ENCODE measurements at regions not wholly inside any gene's neighbourhood (a gene's known extent, or its start where the extent isn't known, plus 50 kb on each side); places are given as distances from the start of the nearest gene placed in this dataset.

DNA sequence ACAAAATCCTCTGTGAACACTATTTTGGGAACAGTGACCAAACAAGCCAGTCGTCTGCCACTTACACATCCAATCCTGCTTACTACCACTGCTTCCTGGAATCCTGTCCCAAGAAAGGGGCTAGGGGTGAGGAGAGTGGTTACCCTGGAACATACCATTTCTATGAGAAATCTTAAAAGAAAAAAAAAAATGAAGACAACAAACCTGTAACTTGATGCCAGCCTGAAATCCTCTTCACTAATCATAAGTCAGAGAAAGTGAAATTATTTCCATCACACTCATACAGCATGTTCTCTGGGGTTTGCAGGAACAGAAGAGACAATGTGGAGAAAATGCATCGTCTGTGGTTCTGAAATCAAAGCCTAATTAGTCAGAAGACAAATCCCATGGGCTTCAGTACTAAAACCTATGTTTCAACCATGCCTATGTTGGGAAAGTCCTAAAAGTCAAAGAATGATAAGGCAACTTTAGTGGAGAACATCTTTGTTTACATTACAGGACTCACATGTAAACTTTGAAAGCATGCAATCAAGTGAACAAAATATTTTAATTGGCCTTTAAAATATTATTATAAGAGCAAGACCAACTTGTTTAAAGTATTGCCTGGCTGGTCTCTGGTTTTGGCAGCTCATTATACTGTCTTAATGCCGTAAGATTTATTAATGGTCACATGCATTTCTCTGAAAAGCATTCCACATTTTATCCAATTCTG, 220.7 kb downstream of the LTN1 start:
- DNase-seq (ENCODE audit: low spot score), result no peak
- TF ChIP-seq, protein P1, sequence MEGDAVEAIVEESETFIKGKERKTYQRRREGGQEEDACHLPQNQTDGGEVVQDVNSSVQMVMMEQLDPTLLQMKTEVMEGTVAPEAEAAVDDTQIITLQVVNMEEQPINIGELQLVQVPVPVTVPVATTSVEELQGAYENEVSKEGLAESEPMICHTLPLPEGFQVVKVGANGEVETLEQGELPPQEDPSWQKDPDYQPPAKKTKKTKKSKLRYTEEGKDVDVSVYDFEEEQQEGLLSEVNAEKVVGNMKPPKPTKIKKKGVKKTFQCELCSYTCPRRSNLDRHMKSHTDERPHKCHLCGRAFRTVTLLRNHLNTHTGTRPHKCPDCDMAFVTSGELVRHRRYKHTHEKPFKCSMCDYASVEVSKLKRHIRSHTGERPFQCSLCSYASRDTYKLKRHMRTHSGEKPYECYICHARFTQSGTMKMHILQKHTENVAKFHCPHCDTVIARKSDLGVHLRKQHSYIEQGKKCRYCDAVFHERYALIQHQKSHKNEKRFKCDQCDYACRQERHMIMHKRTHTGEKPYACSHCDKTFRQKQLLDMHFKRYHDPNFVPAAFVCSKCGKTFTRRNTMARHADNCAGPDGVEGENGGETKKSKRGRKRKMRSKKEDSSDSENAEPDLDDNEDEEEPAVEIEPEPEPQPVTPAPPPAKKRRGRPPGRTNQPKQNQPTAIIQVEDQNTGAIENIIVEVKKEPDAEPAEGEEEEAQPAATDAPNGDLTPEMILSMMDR (conservative IDR thresholded peaks at IDR 0.05; ENCODE audit: low read depth), result no peak
- POLR2A ChIA-PET (ENCODE audit: low non-redundant PET), result no interaction called here
- CTCF ChIA-PET, result interaction anchor here (0.7 kb wide), 1 partner anchor 10 kb away, joined by 3 read pairs; no protein-coding TSS in a partner anchor
- H3K27ac ChIP-seq, result no peak overlapping the region

DNA sequence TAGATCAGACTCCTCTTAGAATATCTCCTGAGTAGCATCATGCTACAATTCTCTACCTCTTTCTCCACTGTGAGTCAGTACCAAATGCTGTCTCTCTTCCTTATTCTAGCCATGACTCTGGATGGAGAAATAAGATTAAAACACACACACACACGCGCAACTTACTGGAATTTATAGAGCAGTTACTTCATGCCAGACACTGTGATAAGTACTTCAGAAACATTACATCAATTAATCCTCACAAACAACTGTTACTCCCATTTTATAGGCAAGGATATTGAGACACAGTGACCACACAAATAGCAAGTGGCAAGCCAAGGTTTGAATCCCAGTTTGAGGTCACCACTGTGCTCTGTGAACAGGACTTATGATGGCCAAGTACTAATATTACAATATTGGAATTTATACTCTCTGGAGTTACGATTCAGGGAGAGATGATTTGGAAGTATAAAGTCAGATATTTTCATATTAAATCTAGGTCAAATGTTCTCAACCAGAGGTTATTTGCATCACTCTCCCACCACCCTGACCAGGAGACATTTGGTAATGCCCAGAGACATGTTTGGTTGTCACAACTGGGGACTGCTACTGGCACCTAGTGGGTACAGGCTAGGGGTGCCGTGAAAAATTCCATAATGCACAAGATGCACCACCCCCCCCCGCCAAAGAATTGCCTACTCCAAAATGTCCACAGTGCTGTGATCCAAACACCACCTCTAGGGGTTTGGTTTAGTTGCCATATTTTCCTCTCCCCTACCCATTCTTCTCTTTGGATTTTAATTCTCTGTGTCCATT, 221.6 kb downstream of the LTN1 start:
- no peak for DNase-seq (ENCODE audit: low spot score)
- TF ChIP-seq, protein P1 (conservative IDR thresholded peaks at IDR 0.05; ENCODE audit: low read depth), result no peak
- H3K27ac ChIP-seq, result no peak overlapping the region
- POLR2A ChIA-PET (ENCODE audit: low non-redundant PET), result no interaction called here
- CTCF ChIA-PET, result interaction anchor here (0.7 kb wide), 1 partner anchor 9 kb away, joined by 3 read pairs; no protein-coding TSS in a partner anchor

DNA sequence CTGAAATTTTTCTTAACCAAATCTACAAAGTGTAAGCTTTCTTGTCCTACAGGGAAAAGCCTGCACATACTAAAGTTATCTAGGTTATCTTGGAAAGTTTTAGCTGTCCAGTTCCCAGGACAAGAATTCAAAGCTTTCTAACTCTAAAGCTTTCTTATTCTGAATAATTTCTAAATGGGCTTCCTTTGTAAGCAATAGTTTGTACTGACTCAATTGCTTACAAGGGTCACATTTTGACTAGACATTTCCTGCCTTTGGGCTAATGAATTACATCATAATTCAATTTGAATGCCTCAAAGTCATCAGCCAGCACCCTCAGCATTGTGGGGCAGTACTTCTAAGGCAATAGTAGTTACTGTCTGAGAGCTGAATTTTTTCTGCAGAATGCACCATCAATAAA, 223.0 kb downstream of the LTN1 start:
- DNase-seq (ENCODE audit: low spot score), result no peak
- TF ChIP-seq, protein P1 (conservative IDR thresholded peaks at IDR 0.05; ENCODE audit: low read depth), result no peak
- no peak overlapping the region for H3K27ac ChIP-seq
- ChIA-PET POLR2A (ENCODE audit: low non-redundant PET) (no interaction called here), CTCF (interaction anchor here (0.8 kb wide), 1 partner anchor 14 kb away, joined by 3 read pairs; no protein-coding TSS in a partner anchor)

DNA sequence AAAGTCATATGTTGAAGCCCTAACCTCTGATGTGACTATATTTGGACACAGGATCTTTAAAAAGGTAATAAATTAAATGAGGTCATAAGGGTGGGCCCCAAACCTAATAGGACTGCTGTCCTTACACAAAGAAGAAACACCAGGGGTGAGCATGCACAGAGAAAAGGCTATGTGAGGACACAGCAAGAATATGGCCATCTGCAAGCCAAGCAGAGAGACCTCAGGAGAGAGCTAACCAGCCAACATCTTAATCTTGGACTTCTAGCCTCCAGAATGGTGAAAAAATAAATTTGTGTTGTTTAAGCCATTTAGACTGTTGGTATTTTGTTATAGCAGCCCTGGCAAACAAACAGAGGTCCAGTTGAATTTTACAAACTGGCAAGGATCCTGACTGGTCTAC, 223.9 kb downstream of the LTN1 start:
- TF ChIP-seq, protein P1 (conservative IDR thresholded peaks at IDR 0.05; ENCODE audit: low read depth), result no peak
- no peak overlapping the region for H3K27ac ChIP-seq
- POLR2A ChIA-PET (ENCODE audit: low non-redundant PET), result no interaction called here
- DNase-seq (ENCODE audit: low spot score), result no peak
- CTCF ChIA-PET, result no interaction called here

DNA sequence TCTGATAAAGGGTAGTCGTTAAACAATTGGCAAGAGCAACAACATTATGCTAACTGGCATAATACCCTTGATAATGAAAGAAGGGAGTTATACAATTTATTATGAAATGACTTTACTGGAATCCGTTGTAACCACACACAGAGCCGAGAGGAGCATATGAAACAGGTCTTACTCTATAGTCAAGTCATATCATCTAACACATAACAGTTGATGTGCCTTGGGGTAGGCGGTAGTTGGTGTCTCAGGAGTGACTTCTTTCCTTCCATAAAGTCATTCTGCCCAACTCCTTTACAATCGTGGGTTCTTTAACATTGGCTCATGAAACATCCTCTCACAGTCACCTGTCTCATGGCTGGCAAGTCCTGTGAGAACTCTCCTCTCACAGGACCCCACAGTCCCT, 225.2 kb downstream of the LTN1 start:
- no peak overlapping the region for H3K27ac ChIP-seq
- TF ChIP-seq, protein P1 (conservative IDR thresholded peaks at IDR 0.05; ENCODE audit: low read depth), result no peak
- POLR2A ChIA-PET (ENCODE audit: low non-redundant PET), result no interaction called here
- CTCF ChIA-PET, result interaction anchor here (0.7 kb wide), 1 partner anchor 20 kb away, joined by 3 read pairs; no protein-coding TSS in a partner anchor
- DNase-seq (ENCODE audit: low spot score), result no peak

DNA sequence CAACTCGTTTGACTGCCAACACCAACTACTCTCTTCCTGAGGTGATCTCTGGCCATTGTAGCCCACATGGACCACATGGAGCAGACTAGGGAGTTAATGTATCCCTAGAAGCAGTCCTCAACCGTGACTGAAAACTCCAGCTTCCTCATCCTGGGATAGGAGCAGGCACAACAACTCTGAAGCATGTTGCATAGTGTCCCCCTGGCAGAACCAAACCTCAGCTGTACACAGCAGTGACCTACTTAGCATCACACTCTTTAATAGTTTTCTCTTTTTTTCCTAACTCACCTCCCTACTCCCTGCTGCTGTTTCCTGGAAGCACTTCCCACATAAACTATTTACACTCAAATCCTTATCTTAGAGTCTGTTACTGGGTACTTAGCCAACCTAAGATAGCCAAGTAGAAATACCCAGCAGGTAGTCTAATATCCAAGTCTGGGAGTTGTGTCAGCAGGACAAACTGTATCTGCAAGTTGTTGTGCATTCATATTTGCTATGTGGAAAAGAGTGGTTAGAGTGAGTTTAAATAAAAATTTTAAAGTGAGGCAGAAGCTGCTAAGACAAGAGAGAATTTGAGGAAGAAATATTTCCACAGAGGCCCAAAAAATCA, 228.8 kb downstream of the LTN1 start:
- TF ChIP-seq, protein P1 (conservative IDR thresholded peaks at IDR 0.05; ENCODE audit: low read depth), result no peak
- POLR2A ChIA-PET (ENCODE audit: low non-redundant PET), result no interaction called here
- DNase-seq (ENCODE audit: low spot score), result no peak
- H3K27ac ChIP-seq, result no peak overlapping the region
- CTCF ChIA-PET, result no interaction called here

Measured in RWPE1 (cell line).